Thoracic aorta (tissue), 2 donors: ENCODE measurements at regions not wholly inside any gene's neighbourhood (a gene's known extent, or its start where the extent isn't known, plus 50 kb on each side); places are given as distances from the start of the nearest gene placed in this dataset.

Source experiments
- ATAC-seq: fragments of 150-250 bp; one replicate; pipeline ENCODE4 v1.8.0; 2017; ENCODE audit warnings: low read depth; ENCODE audit not compliant: insufficient number of reproducible peaks, low FRiP score
- DNase-seq: peaks from one replicate; pipeline ENCODE4 v3.0.0-alpha.2; 2020; ENCODE audit warnings: low spot score
- H3K27ac ChIP-seq, 2 donors: fragments of 200-600 bp; sonication (generic); 1 replicate in 1 of 2; 2 replicates in 1 of 2; pipeline ENCODE4 v1.5.1; 2016; ENCODE audit warnings: mild to moderate bottlenecking in 2 of 2, moderate library complexity in 2 of 2
- H3K27me3 ChIP-seq: fragments of 200-600 bp; sonication (generic); replicated peaks from 2 replicates; pipeline ENCODE4 v1.6.0; 2016; ENCODE audit warnings: mild to moderate bottlenecking; ENCODE audit not compliant: insufficient read depth
- H3K36me3 ChIP-seq: fragments of 200-600 bp; sonication (generic); one replicate; pipeline ENCODE4 v1.5.1; 2016
- H3K4me1 ChIP-seq, 2 donors: fragments of 200-600 bp; sonication (generic); 1 replicate in 1 of 2; 2 replicates in 1 of 2; pipeline versions ENCODE4 v1.5.1 to v1.6.0; 2016; ENCODE audit warnings: low read depth in 2 of 2, mild to moderate bottlenecking in 1 of 2; ENCODE audit not compliant: control insufficient read depth in 1 of 2
- H3K4me3 ChIP-seq: fragments of 200-600 bp; sonication (generic); 2 replicates; pipeline ENCODE4 v1.5.1; 2016; ENCODE audit warnings: mild to moderate bottlenecking
- H3K9me3 ChIP-seq: fragments of 200-600 bp; sonication (generic); 2 replicates; pipeline ENCODE4 v1.5.1; 2016
- TF ChIP-seq, protein P1 (sequence below): fragments of 200-600 bp; sonication (generic); IDR thresholded peaks from one replicate; pipeline ENCODE4 v1.5.1; 2019; ENCODE audit warnings: antibody characterized with exemption

DNA sequence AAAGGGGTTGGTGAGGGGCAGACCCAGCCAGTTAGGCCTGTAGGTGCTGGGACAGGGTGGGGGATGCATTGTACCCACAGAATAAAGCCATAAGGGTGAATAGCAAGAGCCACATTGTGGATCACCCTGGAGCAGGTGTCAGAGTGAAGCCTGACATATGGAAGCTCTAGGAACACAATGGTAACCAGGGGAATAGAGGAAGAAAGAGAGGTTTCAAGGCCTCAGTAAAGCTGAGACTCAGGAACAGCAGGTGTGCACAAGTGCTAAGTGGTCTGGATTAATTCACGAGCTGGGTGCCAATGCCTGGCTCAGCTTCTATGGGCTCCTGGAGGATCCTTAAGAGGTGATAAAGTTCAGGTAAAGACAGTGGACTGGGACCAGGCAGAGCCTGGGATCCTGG, 323.7 kb upstream of the CTNNB1 start:
- DNase-seq (no peak), ATAC-seq (no peak)
- Histone ChIP-seq H3K4me3 (no peak overlapping the region), H3K4me1 (peaks cover 21 to 33% of the 10 kb centered on the region in 2 donors), H3K27ac (no peak overlapping the region), H3K36me3 (no peaks in the 10 kb centered on the region), H3K9me3 (no peaks in the 10 kb centered on the region), H3K27me3 (no peaks in the 10 kb centered on the region)
- TF ChIP-seq, protein P1, sequence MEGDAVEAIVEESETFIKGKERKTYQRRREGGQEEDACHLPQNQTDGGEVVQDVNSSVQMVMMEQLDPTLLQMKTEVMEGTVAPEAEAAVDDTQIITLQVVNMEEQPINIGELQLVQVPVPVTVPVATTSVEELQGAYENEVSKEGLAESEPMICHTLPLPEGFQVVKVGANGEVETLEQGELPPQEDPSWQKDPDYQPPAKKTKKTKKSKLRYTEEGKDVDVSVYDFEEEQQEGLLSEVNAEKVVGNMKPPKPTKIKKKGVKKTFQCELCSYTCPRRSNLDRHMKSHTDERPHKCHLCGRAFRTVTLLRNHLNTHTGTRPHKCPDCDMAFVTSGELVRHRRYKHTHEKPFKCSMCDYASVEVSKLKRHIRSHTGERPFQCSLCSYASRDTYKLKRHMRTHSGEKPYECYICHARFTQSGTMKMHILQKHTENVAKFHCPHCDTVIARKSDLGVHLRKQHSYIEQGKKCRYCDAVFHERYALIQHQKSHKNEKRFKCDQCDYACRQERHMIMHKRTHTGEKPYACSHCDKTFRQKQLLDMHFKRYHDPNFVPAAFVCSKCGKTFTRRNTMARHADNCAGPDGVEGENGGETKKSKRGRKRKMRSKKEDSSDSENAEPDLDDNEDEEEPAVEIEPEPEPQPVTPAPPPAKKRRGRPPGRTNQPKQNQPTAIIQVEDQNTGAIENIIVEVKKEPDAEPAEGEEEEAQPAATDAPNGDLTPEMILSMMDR, result no peak

DNA sequence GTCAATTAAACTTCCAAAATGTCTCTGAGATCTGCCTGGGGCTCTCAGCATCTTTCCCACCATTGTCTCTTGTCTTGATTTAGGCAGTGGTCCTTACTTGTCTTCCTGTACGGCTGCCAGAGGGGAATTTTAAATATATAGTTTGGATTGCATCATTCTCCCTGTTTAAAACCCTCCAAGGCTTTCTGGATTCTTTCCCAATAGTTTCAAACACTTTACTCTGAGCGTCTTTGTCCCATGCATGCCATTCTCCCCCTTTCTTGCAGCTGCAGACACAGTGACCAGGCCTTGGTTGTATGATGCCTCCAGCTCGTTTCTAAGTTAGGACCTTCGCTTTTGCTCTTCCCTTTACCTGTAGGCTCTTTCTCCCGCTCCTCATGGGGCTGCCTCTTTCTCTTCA, 323.3 kb upstream of the CTNNB1 start:
- no peaks in the 10 kb centered on the region for H3K27me3 ChIP-seq
- H3K36me3 ChIP-seq, result no peaks in the 10 kb centered on the region
- no peak for ATAC-seq
- no peak for DNase-seq
- TF ChIP-seq, protein P1, result no peak
- H3K4me1 ChIP-seq, result peaks cover 21 to 33% of the 10 kb centered on the region in 2 donors
- no peak overlapping the region for H3K4me3 ChIP-seq
- H3K9me3 ChIP-seq, result no peaks in the 10 kb centered on the region
- H3K27ac ChIP-seq, result no peak overlapping the region

DNA sequence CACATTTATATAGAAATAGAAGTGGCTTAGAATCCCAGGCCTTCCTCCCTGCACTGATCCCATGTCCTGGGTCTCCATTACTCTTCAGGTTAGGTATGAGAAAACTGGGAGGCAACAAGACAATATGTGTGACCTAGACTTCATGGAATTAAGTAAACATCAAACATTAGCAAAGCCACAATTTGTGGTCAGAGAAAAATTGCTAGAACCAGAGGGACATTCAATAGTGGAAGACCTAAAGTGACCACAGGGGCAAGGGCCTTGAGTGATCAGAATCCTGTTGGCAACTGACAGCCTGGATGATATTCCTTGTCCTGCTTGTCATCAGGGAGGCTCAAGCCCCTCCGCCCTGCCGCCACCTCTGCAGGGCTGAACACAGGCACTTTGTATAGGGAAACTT, 322.8 kb upstream of the CTNNB1 start:
- ATAC-seq (no peak), DNase-seq (no peak)
- Histone ChIP-seq H3K4me3 (no peak overlapping the region), H3K27ac (no peak overlapping the region), H3K4me1 (peaks cover 21 to 33% of the 10 kb centered on the region in 2 donors), H3K9me3 (no peaks in the 10 kb centered on the region), H3K36me3 (no peaks in the 10 kb centered on the region), H3K27me3 (no peaks in the 10 kb centered on the region)
- TF ChIP-seq, protein P1, result no peak

DNA sequence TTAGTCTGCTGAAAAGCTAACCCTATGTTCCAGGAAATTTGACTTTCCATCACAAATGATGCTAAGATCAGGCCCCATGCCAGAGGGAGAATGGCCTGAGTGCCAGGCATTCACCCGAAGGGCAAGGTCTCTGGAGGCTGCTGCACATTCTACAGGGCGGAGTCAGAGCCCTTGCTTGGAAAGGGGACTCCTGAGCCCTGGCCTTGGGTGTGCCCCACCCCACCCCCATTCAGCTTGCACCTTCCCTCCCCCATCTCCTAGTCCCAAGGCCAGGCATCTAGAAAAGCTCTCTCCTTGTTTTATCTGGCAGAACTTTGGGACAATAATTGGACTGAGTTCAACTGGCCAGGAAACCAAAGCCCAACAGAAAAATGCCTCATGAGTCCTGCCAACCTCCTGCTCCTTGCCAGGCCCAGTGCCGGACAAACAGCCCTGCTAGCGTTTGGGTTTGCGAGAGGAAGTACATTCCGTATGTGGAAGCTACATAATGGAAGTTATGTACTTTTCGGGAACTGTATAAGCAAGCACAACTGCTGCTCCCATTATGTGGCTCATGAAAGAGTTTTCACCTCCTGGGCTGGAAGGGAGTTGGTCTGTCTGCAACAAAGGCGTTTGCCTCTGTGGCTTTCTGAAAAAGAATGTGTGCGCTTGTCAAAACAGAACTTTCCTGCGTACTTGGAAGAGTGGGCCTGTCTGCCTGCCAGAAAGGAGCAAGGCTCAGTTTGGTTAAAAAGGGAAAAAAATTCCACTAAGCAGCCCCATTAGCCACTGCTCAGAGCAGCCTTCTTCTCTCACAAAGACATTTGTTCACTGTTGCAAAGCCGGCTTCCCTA, 321.5 kb upstream of the CTNNB1 start:
- DNase-seq (peak; percentile 66), ATAC-seq (peak; percentile 78)
- Histone ChIP-seq H3K27ac (peak overlapping the region; percentile 73 to 83), H3K9me3 (no peaks in the 10 kb centered on the region), H3K27me3 (no peaks in the 10 kb centered on the region), H3K4me1 (peaks cover 21 to 33% of the 10 kb centered on the region in 2 donors), H3K4me3 (peak overlapping the region; percentile 56), H3K36me3 (no peaks in the 10 kb centered on the region)
- TF ChIP-seq, protein P1, result no peak

DNA sequence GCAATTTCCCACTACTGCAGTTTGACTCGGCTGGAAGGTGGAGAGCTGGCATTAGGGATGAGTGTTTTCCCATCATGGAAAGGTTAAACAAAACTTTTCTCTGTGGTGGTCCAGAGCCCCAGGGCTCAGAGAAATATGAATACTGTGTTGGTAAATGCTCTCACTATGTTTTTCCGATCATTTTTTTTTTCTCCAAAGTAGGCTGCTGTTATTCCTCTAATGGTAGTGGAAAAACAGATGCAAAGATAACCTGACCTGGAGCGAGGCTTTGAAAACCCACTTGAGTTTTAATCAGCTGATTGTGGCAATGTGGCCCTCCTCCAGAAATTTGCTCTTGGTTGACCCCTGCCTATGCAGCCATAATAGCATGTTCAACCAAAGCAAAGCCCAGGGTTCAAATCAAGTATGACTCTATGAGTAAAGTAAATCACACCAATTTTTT, 320.8 kb upstream of the CTNNB1 start:
- Histone ChIP-seq H3K9me3 (no peaks in the 10 kb centered on the region), H3K4me3 (peak overlapping the region; percentile 56), H3K27ac (peak overlapping the region; percentile 73 to 83), H3K4me1 (peaks cover 21 to 33% of the 10 kb centered on the region in 2 donors), H3K27me3 (no peaks in the 10 kb centered on the region), H3K36me3 (no peaks in the 10 kb centered on the region)
- no peak for ATAC-seq
- TF ChIP-seq, protein P1, result no peak
- DNase-seq, result no peak
